NB4 (cell line): ENCODE measurements at regions not wholly inside any gene's neighbourhood (a gene's known extent, or its start where the extent isn't known, plus 50 kb on each side); places are given as distances from the start of the nearest gene placed in this dataset.

Source experiments
- DNase-seq: peaks from one replicate; pipeline ENCODE4 v3.0.0; 2010; ENCODE audit warnings: low read depth
- H3K4me3 ChIP-seq: one replicate; pipeline ENCODE4 v1.5.1; 2011; ENCODE audit warnings: mild to moderate bottlenecking, low read depth, low read length, moderate library complexity
- CTCF ChIP-seq: IDR thresholded peaks from one replicate; pipeline ENCODE4 v1.5.1; 2012; ENCODE audit warnings: low read depth, low read length
- MAX ChIP-seq: IDR thresholded peaks from 2 replicates; pipeline ENCODE4 v1.6.1; 2011; ENCODE audit warnings: low read depth, low read length
- MYC ChIP-seq: IDR thresholded peaks from 2 replicates; pipeline ENCODE4 v1.6.1; 2011; ENCODE audit warnings: low read depth, low read length
- POLR2A ChIP-seq: IDR thresholded peaks from 2 replicates; pipeline ENCODE4 v1.6.1; 2011; ENCODE audit warnings: mild to moderate bottlenecking; ENCODE audit not compliant: insufficient read length; ENCODE audit errors: extremely low read depth

GRCh38 chr11:43214471-43214870 is 97.3 kb upstream of the API5 start:
- TF ChIP-seq POLR2A: no peak
- no peak for DNase-seq
- H3K4me3 ChIP-seq: no peak overlapping the region

- H3K4me3 ChIP-seq: no peak overlapping the region
- no peak for DNase-seq
- TF ChIP-seq MYC (no peak), CTCF (no peak), MAX (no peak), POLR2A (no peak)
These were observed 93.9 kb upstream of the API5 start for GRCh38 chr11:43217849-43218248.

- no peak overlapping the region for H3K4me3 ChIP-seq
- DNase-seq: no peak
- TF ChIP-seq MYC: no peak
- TF ChIP-seq POLR2A: no peak
- no peak for TF ChIP-seq CTCF
- no peak for TF ChIP-seq MAX
These were observed 89.6 kb upstream of the API5 start for GRCh38 chr11:43222215-43222614.

- no peak overlapping the region for H3K4me3 ChIP-seq
- TF ChIP-seq POLR2A: no peak
- TF ChIP-seq CTCF: no peak
These were observed 88.8 kb upstream of the API5 start for GRCh38 chr11:43223026-43223425.

GRCh38 chr11:43234881-43235280 is 76.9 kb upstream of the API5 start:
- no peak overlapping the region for H3K4me3 ChIP-seq
- TF ChIP-seq MAX (no peak), POLR2A (no peak), MYC (no peak), CTCF (no peak)
- DNase-seq: no peak

More at GRCh38 chr11:43223026-43223425, 88.8 kb upstream of the API5 start:
- DNase-seq: no peak

GRCh38 chr11:43238341-43238740 is 73.5 kb upstream of the API5 start:
- TF ChIP-seq MYC (no peak), CTCF (no peak), MAX (no peak), POLR2A (no peak)
- H3K4me3 ChIP-seq: no peak overlapping the region
- DNase-seq: no peak
